Endothelial cell of umbilical vein (primary cell): ENCODE measurements at regions not wholly inside any gene's neighbourhood (a gene's known extent, or its start where the extent isn't known, plus 50 kb on each side); places are given as distances from the start of the nearest gene placed in this dataset.

Experiments
- BruUV-seq: library from RNA; stranded (reverse); fragments of 400-500 nt; replicated peaks from 2 replicates; lab custom pipeline; 2021; lab: Mats Ljungman, UMichigan
- CTCF ChIA-PET: fragments of 300-600, 350-600 bp; sonication (Branson Sonifier 250); formaldehyde crosslinking; loops from one replicate; lab custom pipeline; 2021; ENCODE audit warnings: antibody characterized with exemption, inconsistent platforms; lab: Charles Lee
- POLR2A ChIA-PET: fragments of 300-600, 350-600 bp; sonication (Branson Sonifier 250); formaldehyde crosslinking; loops from one replicate; lab custom pipeline; 2021; ENCODE audit warnings: antibody characterized with exemption, inconsistent platforms; lab: Charles Lee
- DNase-seq: peaks from one replicate; pipeline ENCODE4 v3.0.0-alpha.2; 2011; ENCODE audit warnings: low read depth, low spot score
- FAIRE-seq: peaks from 2 replicates; lab custom pipeline; 2011; peaks lifted over from hg19 to GRCh38; lab: Jason Lieb, UNC
- H2AFZ ChIP-seq: 2 replicates; pipeline ENCODE4 v1.6.0; 2012; ENCODE audit warnings: low read depth, low read length, control low read depth, inconsistent platforms
- H3K27ac ChIP-seq: 2 replicates; pipeline ENCODE4 v1.5.1; 2011; ENCODE audit warnings: low read depth, mild to moderate bottlenecking, control low read depth, low read length, moderate library complexity; ENCODE audit not compliant: insufficient read depth
- H3K27me3 ChIP-seq, 2 experiments: 2 replicates each; pipeline versions ENCODE4 v1.6.0 to v1.6.1; 2011; ENCODE audit warnings: low read length in 2 of 2, mixed read lengths in 1 of 2; ENCODE audit not compliant: control insufficient read depth in 2 of 2, insufficient read depth in 2 of 2
- H3K36me3 ChIP-seq, 2 experiments: 2 replicates in 1 of 2; 3 replicates in 1 of 2; pipeline ENCODE4 v1.5.1; 2011; ENCODE audit warnings: low read length in 2 of 2, mild to moderate bottlenecking in 1 of 2, moderate library complexity in 1 of 2; ENCODE audit not compliant: control insufficient read depth in 2 of 2, insufficient read depth in 2 of 2; ENCODE audit errors: extremely low read depth in 1 of 2
- H3K4me1 ChIP-seq: 3 replicates; pipeline ENCODE4 v1.5.1; 2011; ENCODE audit warnings: mild to moderate bottlenecking, low read length; ENCODE audit not compliant: control insufficient read depth, insufficient read depth; ENCODE audit errors: extremely low read depth
- H3K4me2 ChIP-seq: 2 replicates; pipeline ENCODE4 v1.6.1; 2011; ENCODE audit warnings: low read length, control low read depth, mixed read lengths; ENCODE audit not compliant: insufficient read depth
- H3K4me3 ChIP-seq, 3 experiments: fragments of 200-600 bp in 1 of 3; sonication (generic), shearing (Covaris generic) in 1 of 3; replicated peaks in 1 of 3; 2 replicates each; pipeline ENCODE4 v1.5.1; 2011 to 2016; ENCODE audit warnings: control low read depth in 3 of 3, low read length in 3 of 3, mild to moderate bottlenecking in 2 of 3, inconsistent platforms in 1 of 3, low read depth in 1 of 3, moderate library complexity in 1 of 3; ENCODE audit not compliant: insufficient read depth in 1 of 3
- H3K79me2 ChIP-seq: 2 replicates; pipeline ENCODE4 v1.6.0; 2012; ENCODE audit warnings: low read length, inconsistent platforms; ENCODE audit not compliant: control insufficient read depth, insufficient read depth
- H3K9ac ChIP-seq: replicated peaks from 2 replicates; pipeline ENCODE3; 2011; ENCODE audit warnings: low read length, control low read depth; ENCODE audit not compliant: insufficient read depth; ENCODE audit errors: extremely low read depth
- H3K9me1 ChIP-seq: replicated peaks from 3 replicates; pipeline ENCODE4 v1.6.0; 2011; ENCODE audit warnings: mild to moderate bottlenecking, low read length; ENCODE audit not compliant: control insufficient read depth, insufficient read depth; ENCODE audit errors: extremely low read depth
- H3K9me3 ChIP-seq: replicated peaks from 2 replicates; pipeline ENCODE4 v1.5.1; 2012; ENCODE audit warnings: low read length, inconsistent platforms; ENCODE audit not compliant: control insufficient read depth, insufficient read depth
- H4K20me1 ChIP-seq: replicated peaks from 2 replicates; pipeline ENCODE3; 2011; ENCODE audit warnings: mild to moderate bottlenecking, low read length; ENCODE audit not compliant: control insufficient read depth, insufficient read depth; ENCODE audit errors: extremely low read depth
- EZH2 ChIP-seq: IDR thresholded peaks from 2 replicates; pipeline ENCODE4 v1.6.1; 2012; ENCODE audit warnings: borderline replicate concordance, low read depth, mild to moderate bottlenecking, moderate library complexity, low read length, inconsistent platforms; ENCODE audit not compliant: severe bottlenecking
- FOS ChIP-seq: IDR thresholded peaks from 2 replicates; pipeline ENCODE4 v1.6.1; 2011; ENCODE audit warnings: mild to moderate bottlenecking, low read length, moderate library complexity, borderline replicate concordance; ENCODE audit not compliant: insufficient read depth
- GATA2 ChIP-seq: IDR thresholded peaks from 2 replicates; pipeline ENCODE4 v1.7.0; 2011; ENCODE audit warnings: low read depth, mild to moderate bottlenecking, moderate library complexity, mixed read lengths, low read length; ENCODE audit not compliant: insufficient read length, insufficient read depth
- JUN ChIP-seq: IDR thresholded peaks from 2 replicates; pipeline ENCODE4 v1.6.1; 2011; ENCODE audit warnings: borderline replicate concordance, low read depth; ENCODE audit not compliant: insufficient read length, insufficient read depth
- MYC ChIP-seq: IDR thresholded peaks from one replicate; pipeline ENCODE4 v1.6.1; 2011; ENCODE audit warnings: mild to moderate bottlenecking, low read depth, low read length
- POLR2A ChIP-seq: IDR thresholded peaks from 2 replicates; pipeline ENCODE4 v1.6.1; 2012; ENCODE audit warnings: low read depth, mild to moderate bottlenecking, control low read depth, low read length
- POLR2AphosphoS5 ChIP-seq: IDR thresholded peaks from 2 replicates; pipeline ENCODE4 v1.6.1; 2012; ENCODE audit warnings: low read depth, mild to moderate bottlenecking, control low read depth, low read length, moderate library complexity; ENCODE audit not compliant: insufficient read depth
- dilution Hi-C: fragments of 300-500 bp; cut with MboI; formaldehyde crosslinking; loops from one replicate; pipeline ENCODE4 v1.15.0; 2019; ENCODE audit warnings: low sequenced_read_pairs; ENCODE audit not compliant: extremely low pct_ligation_motif_present
- intact Hi-C: fragments of 100-400 bp; cut with micrococcal nuclease; formaldehyde crosslinking; loops from one replicate; pipeline ENCODE4 v1.10.0; 2022
- TF ChIP-seq, protein P1 (sequence below): IDR thresholded peaks from 2 replicates; pipeline ENCODE4 v1.6.1; 2011; ENCODE audit not compliant: insufficient read depth, insufficient read length
- TF ChIP-seq, protein P2 (sequence below), 2 donors: IDR thresholded peaks; 1 replicate in 1 of 2; 2 replicates in 1 of 2; pipeline ENCODE4 v1.5.1; 2011; ENCODE audit warnings: low read length in 2 of 2, mild to moderate bottlenecking in 2 of 2, moderate library complexity in 2 of 2, control low read depth in 1 of 2, inconsistent platforms in 1 of 2, low read depth in 1 of 2; ENCODE audit not compliant: insufficient read depth in 1 of 2; ENCODE audit errors: extremely low read depth in 1 of 2

GRCh38 chr20:24360531-24360930 lies 108.9 kb upstream of the SYNDIG1 start:
- BruUV-seq, result no TSS peak
- no peak overlapping the region for H2AFZ ChIP-seq
- dilution Hi-C loops, result no loop called here
- H3K9me1 ChIP-seq, result no peaks in the 10 kb centered on the region
- H3K9ac ChIP-seq, result no peak overlapping the region
- H3K4me3 ChIP-seq, result no peak overlapping the region
- H3K4me2 ChIP-seq, result no peak overlapping the region
- DNase-seq (no peak), FAIRE-seq (no peak)
- H4K20me1 ChIP-seq, result no peaks in the 10 kb centered on the region
- no peaks in the 10 kb centered on the region for H3K79me2 ChIP-seq
- TF ChIP-seq, protein P1, sequence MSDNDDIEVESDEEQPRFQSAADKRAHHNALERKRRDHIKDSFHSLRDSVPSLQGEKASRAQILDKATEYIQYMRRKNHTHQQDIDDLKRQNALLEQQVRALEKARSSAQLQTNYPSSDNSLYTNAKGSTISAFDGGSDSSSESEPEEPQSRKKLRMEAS, result no peak
- TF ChIP-seq GATA2 (no peak), POLR2A (no peak)
- ChIA-PET CTCF (no interaction called here), POLR2A (no interaction called here)
- H3K9me3 ChIP-seq, result peaks cover 3% of the 10 kb centered on the region
- no peak overlapping the region for H3K27ac ChIP-seq
- no peaks in the 10 kb centered on the region for H3K36me3 ChIP-seq
- H3K27me3 ChIP-seq, result no peaks in the 10 kb centered on the region
- intact Hi-C loops, result no loop called here
- H3K4me1 ChIP-seq, result no peaks in the 10 kb centered on the region

- BruUV-seq, result no TSS peak
- no peak overlapping the region for H3K4me2 ChIP-seq
- no peak overlapping the region for H3K4me3 ChIP-seq
- TF ChIP-seq JUN (no peak), EZH2 (no peak), FOS (no peak), MYC (no peak), POLR2A (no peak), GATA2 (no peak), POLR2AphosphoS5 (no peak)
- TF ChIP-seq, protein P2, sequence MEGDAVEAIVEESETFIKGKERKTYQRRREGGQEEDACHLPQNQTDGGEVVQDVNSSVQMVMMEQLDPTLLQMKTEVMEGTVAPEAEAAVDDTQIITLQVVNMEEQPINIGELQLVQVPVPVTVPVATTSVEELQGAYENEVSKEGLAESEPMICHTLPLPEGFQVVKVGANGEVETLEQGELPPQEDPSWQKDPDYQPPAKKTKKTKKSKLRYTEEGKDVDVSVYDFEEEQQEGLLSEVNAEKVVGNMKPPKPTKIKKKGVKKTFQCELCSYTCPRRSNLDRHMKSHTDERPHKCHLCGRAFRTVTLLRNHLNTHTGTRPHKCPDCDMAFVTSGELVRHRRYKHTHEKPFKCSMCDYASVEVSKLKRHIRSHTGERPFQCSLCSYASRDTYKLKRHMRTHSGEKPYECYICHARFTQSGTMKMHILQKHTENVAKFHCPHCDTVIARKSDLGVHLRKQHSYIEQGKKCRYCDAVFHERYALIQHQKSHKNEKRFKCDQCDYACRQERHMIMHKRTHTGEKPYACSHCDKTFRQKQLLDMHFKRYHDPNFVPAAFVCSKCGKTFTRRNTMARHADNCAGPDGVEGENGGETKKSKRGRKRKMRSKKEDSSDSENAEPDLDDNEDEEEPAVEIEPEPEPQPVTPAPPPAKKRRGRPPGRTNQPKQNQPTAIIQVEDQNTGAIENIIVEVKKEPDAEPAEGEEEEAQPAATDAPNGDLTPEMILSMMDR (IDR thresholded peaks at IDR 0.05; ENCODE audit: extremely low read depth in 1 of 2, insufficient read depth in 1 of 2, low read depth in 1 of 2, low read length in 2 of 2), result no peak
- TF ChIP-seq, protein P1, result no peak
- no peaks in the 10 kb centered on the region for H3K9me1 ChIP-seq
- no peak for DNase-seq
- H3K9ac ChIP-seq, result no peak overlapping the region
- peaks cover 3% of the 10 kb centered on the region for H3K9me3 ChIP-seq
- ChIA-PET POLR2A (no interaction called here), CTCF (no interaction called here)
- no peaks in the 10 kb centered on the region for H3K4me1 ChIP-seq
- no peaks in the 10 kb centered on the region for H3K79me2 ChIP-seq
- H3K27ac ChIP-seq, result no peak overlapping the region
- no peaks in the 10 kb centered on the region for H4K20me1 ChIP-seq
- intact Hi-C loops, result loop anchor here (10.0 kb wide), 1 partner anchor 55 kb away; no protein-coding TSS in a partner anchor
- H3K36me3 ChIP-seq, result no peaks in the 10 kb centered on the region
- H2AFZ ChIP-seq, result no peak overlapping the region
- FAIRE-seq, result no peak
- dilution Hi-C loops, result no loop called here
- no peaks in the 10 kb centered on the region for H3K27me3 ChIP-seq
These were observed 110.0 kb upstream of the SYNDIG1 start for GRCh38 chr20:24359321-24360027.
